ENCODE measurements at regions not wholly inside any gene's neighbourhood (a gene's known extent, or its start where the extent isn't known, plus 50 kb on each side); places are given as distances from the start of the nearest gene placed in this dataset.

- Histone ChIP-seq H3K27me3 (ENCODE audit: insufficient read depth) (no peaks in the 10 kb centered on the region), H3K9ac (no peak overlapping the region), H2AFZ (ENCODE audit: low read depth) (no peak overlapping the region), H3F3A (replicated peaks; ENCODE audit: insufficient read depth) (no peaks in the 10 kb centered on the region), H3K9me3 (peaks cover 4% of the 10 kb centered on the region; the same call in 1 of the 2 replicates), H3K4me3 (ENCODE audit: low read depth in 2 of 2, low read length in 1 of 2) (no peak overlapping the region), H3K36me3 (replicated peaks in 1 of 2; ENCODE audit: control insufficient read depth in 1 of 2, insufficient read depth in 2 of 2, low read length in 1 of 2) (no peaks in the 10 kb centered on the region), H3K9me2 (no peaks in the 10 kb centered on the region; the same call in 1 of the 2 replicates), H3K79me2 (ENCODE audit: insufficient read depth) (no peaks in the 10 kb centered on the region), H4K20me1 (ENCODE audit: insufficient read depth) (no peaks in the 10 kb centered on the region), H3K27ac (ENCODE audit: low read depth in 2 of 2, low read length in 1 of 2) (no peak overlapping the region), H3K4me1 (ENCODE audit: control insufficient read depth in 1 of 2, insufficient read depth in 2 of 2, low read depth in 1 of 2, low read length in 1 of 2) (no peaks in the 10 kb centered on the region), H3K4me2 (no peak overlapping the region)
- CTCF ChIA-PET, result no interaction called here
- TF ChIP-seq SIN3A (IDR thresholded peaks at IDR 0.05; ENCODE audit: borderline replicate concordance, low read depth, low read length) (no peak), USF1 (IDR thresholded peaks at IDR 0.05; ENCODE audit: borderline replicate concordance, low read depth) (no peak), PBX3 (IDR thresholded peaks at IDR 0.05) (no peak), EZH2phosphoT487 (IDR thresholded peaks at IDR 0.05; ENCODE audit: borderline replicate concordance, low read depth) (no peak), MAX (IDR thresholded peaks at IDR 0.05; ENCODE audit: low read depth) (no peak), FOXJ3 (CRISPR knock-in tag; IDR thresholded peaks at IDR 0.05) (no peak), ZBTB33 (IDR thresholded peaks at IDR 0.05; ENCODE audit: borderline replicate concordance, low read depth) (no peak), USF2 (IDR thresholded peaks at IDR 0.05; ENCODE audit: borderline replicate concordance, low read depth, low read length) (no peak)
- DNase-seq, result no peak
- WGBS (ENCODE audit: low lambda C conversion rate), result 77% methylated on average over 4 of the region's 4 CpGs
- POLR2A ChIA-PET, result no interaction called here
These were observed 500.2 kb downstream of the TENT5A start for GRCh38 chr6:81252231-81252630.

GRCh38 chr6:81246200-81246599 is 506.3 kb downstream of the TENT5A start:
- Histone ChIP-seq H3K4me2 (no peak overlapping the region), H3K27ac (ENCODE audit: low read depth in 2 of 2, low read length in 1 of 2) (no peak overlapping the region), H3K36me3 (replicated peaks in 1 of 2; ENCODE audit: control insufficient read depth in 1 of 2, insufficient read depth in 2 of 2, low read length in 1 of 2) (no peaks in the 10 kb centered on the region), H3K27me3 (ENCODE audit: insufficient read depth) (no peaks in the 10 kb centered on the region), H4K20me1 (ENCODE audit: insufficient read depth) (no peaks in the 10 kb centered on the region), H3K9me3 (peaks cover 5% of the 10 kb centered on the region; the same call in 1 of the 2 replicates), H3K4me1 (ENCODE audit: control insufficient read depth in 1 of 2, insufficient read depth in 2 of 2, low read depth in 1 of 2, low read length in 1 of 2) (peaks cover 0 to 6% of the 10 kb centered on the region in 2 experiments; a peak in 1 of 4 replicates), H3K4me3 (ENCODE audit: low read depth in 2 of 2, low read length in 1 of 2) (no peak overlapping the region), H2AFZ (ENCODE audit: low read depth) (no peak overlapping the region), H3K9me2 (no peaks in the 10 kb centered on the region; the same call in 1 of the 2 replicates), H3K9ac (no peak overlapping the region), H3F3A (replicated peaks; ENCODE audit: insufficient read depth) (peaks cover 22% of the 10 kb centered on the region), H3K79me2 (ENCODE audit: insufficient read depth) (no peaks in the 10 kb centered on the region)
- CTCF ChIA-PET, result no interaction called here
- DNase-seq, result no peak
- 82% methylated on average over 2 of the region's 2 CpGs for WGBS (ENCODE audit: low lambda C conversion rate)
- POLR2A ChIA-PET, result no interaction called here
- TF ChIP-seq SIN3A (IDR thresholded peaks at IDR 0.05; ENCODE audit: borderline replicate concordance, low read depth, low read length) (no peak), GABPA (IDR thresholded peaks at IDR 0.05; ENCODE audit: low read depth) (no peak), ELF1 (IDR thresholded peaks at IDR 0.05) (no peak), ZBTB33 (IDR thresholded peaks at IDR 0.05; ENCODE audit: borderline replicate concordance, low read depth) (no peak), TCF12 (IDR thresholded peaks at IDR 0.05) (no peak), REST (IDR thresholded peaks at IDR 0.05; ENCODE audit: low read depth, low read length) (no peak), FOSL2 (IDR thresholded peaks at IDR 0.05; ENCODE audit: borderline replicate concordance, low read depth) (no peak), RAD21 (IDR thresholded peaks at IDR 0.05; ENCODE audit: low read length) (no peak), USF2 (IDR thresholded peaks at IDR 0.05; ENCODE audit: borderline replicate concordance, low read depth, low read length) (no peak)
